Upper lobe of right lung (tissue), 1 donor: ENCODE measurements at regions not wholly inside any gene's neighbourhood (a gene's known extent, or its start where the extent isn't known, plus 50 kb on each side); places are given as distances from the start of the nearest gene placed in this dataset.

Source experiments
- ATAC-seq: fragments of 200-7000 bp; cut with Tn5 transposase; one replicate; pipeline ENCODE4 v1.9.1; 2020; ENCODE audit warnings: mild to moderate bottlenecking, moderate library complexity
- DNase-seq: peaks from one replicate; pipeline ENCODE4 v3.0.0-alpha.2; 2020
- H3K27ac ChIP-seq: fragments of 200-600 bp; one replicate; pipeline ENCODE4 v1.8.0; 2022
- H3K27me3 ChIP-seq: fragments of 200-600 bp; one replicate; pipeline ENCODE4 v1.8.0; 2022; ENCODE audit warnings: mild to moderate bottlenecking
- H3K36me3 ChIP-seq: fragments of 200-600 bp; one replicate; pipeline ENCODE4 v1.8.0; 2022
- H3K4me1 ChIP-seq: fragments of 200-600 bp; one replicate; pipeline ENCODE4 v1.8.0; 2022
- H3K4me3 ChIP-seq: fragments of 200-600 bp; one replicate; pipeline ENCODE4 v1.8.0; 2022; ENCODE audit warnings: mild to moderate bottlenecking
- H3K9me3 ChIP-seq: fragments of 200-600 bp; one replicate; pipeline ENCODE4 v1.8.0; 2022
- intact Hi-C: fragments of 100-400 bp; cut with DNase I; formaldehyde crosslinking; loops from one replicate; pipeline ENCODE4 v1.11.0; 2022
- TF ChIP-seq, protein P1 (sequence below): fragments of 200-600 bp; IDR thresholded peaks from one replicate; pipeline ENCODE4 v1.8.0; 2022; ENCODE audit warnings: antibody characterized with exemption
- donor health status: DM: no; HTN: yes; CAD: no; lungs with severe emphysema.

DNA sequence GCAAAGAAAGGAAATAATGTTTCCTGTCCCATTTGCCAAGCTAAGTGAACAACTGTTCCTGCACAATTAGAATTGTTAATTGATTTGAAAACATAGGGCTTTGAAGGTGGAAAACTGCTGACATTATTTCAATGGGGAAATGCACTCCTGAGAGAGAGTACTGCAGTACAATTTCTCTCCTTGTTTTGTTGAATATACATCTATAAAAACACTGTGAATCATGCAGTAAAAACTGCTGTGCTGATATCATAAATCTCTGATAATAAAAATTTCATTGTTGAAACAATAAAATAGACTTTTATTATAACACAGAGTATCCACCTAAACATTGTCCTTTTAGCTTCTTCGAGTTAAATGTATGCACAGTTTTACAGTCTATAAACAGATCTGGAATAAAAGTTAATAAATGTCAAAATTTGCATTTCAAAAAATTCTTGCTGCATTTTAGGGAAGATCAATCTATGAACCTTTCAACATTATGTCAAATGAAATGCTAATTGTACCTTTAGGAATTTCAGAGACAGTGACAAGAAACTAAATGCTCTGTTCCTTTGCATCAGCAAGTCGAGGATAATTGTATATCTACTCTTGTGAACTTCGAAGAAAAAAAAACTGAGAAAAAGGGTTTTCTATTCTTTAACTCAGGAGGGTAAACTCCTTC is 328.2 kb upstream of the DACH1 start:
- ATAC-seq, result no peak
- intact Hi-C loops, result no loop called here

DNA sequence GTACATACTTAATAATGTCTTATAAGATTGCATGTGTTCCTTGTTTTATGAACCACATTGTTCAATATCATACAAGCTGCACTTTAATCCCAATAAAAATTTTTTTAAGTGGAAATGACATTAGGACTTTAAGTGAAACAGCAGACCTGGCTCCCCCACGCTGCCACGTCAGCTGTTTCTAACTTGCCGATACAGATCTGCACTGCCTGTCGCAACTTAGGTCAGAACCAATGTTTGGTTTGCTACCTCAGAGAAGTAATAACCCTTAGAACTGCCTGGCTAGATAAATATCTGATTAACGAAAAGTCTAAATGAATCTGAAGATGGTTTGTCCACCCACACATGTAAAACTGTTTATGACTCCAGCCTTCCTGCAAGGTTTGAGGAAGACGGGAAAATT is 327.5 kb upstream of the DACH1 start:
- no peak for ATAC-seq
- intact Hi-C loops, result no loop called here
- DNase-seq, result no peak

More for the DNA sequence above, 328.2 kb upstream of the DACH1 start:
- TF ChIP-seq, protein P1, sequence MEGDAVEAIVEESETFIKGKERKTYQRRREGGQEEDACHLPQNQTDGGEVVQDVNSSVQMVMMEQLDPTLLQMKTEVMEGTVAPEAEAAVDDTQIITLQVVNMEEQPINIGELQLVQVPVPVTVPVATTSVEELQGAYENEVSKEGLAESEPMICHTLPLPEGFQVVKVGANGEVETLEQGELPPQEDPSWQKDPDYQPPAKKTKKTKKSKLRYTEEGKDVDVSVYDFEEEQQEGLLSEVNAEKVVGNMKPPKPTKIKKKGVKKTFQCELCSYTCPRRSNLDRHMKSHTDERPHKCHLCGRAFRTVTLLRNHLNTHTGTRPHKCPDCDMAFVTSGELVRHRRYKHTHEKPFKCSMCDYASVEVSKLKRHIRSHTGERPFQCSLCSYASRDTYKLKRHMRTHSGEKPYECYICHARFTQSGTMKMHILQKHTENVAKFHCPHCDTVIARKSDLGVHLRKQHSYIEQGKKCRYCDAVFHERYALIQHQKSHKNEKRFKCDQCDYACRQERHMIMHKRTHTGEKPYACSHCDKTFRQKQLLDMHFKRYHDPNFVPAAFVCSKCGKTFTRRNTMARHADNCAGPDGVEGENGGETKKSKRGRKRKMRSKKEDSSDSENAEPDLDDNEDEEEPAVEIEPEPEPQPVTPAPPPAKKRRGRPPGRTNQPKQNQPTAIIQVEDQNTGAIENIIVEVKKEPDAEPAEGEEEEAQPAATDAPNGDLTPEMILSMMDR, result no peak
- H3K4me3 ChIP-seq, result no peak overlapping the region
- H3K4me1 ChIP-seq, result no peaks in the 10 kb centered on the region
- no peaks in the 10 kb centered on the region for H3K9me3 ChIP-seq
- no peak for DNase-seq
- no peaks in the 10 kb centered on the region for H3K27me3 ChIP-seq
- H3K27ac ChIP-seq, result no peak overlapping the region
- H3K36me3 ChIP-seq, result no peaks in the 10 kb centered on the region

GRCh38 chr13:72186730-72187422 is 319.9 kb upstream of the DACH1 start:
- no peak for DNase-seq
- Histone ChIP-seq H3K4me1 (no peaks in the 10 kb centered on the region), H3K27ac (no peak overlapping the region), H3K27me3 (no peaks in the 10 kb centered on the region), H3K36me3 (no peaks in the 10 kb centered on the region), H3K9me3 (no peaks in the 10 kb centered on the region), H3K4me3 (no peak overlapping the region)
- TF ChIP-seq, protein P1, result no peak
- no peak for ATAC-seq
- intact Hi-C loops, result no loop called here

More for the DNA sequence above, 327.5 kb upstream of the DACH1 start:
- H3K4me3 ChIP-seq, result no peak overlapping the region
- no peaks in the 10 kb centered on the region for H3K9me3 ChIP-seq
- TF ChIP-seq, protein P1, result no peak
- no peaks in the 10 kb centered on the region for H3K27me3 ChIP-seq
- no peaks in the 10 kb centered on the region for H3K4me1 ChIP-seq
- no peaks in the 10 kb centered on the region for H3K36me3 ChIP-seq
- no peak overlapping the region for H3K27ac ChIP-seq

GRCh38 chr13:72185776-72186175 is 318.8 kb upstream of the DACH1 start:
- TF ChIP-seq, protein P1, result no peak
- Histone ChIP-seq H3K9me3 (no peaks in the 10 kb centered on the region), H3K27me3 (no peaks in the 10 kb centered on the region), H3K36me3 (no peaks in the 10 kb centered on the region), H3K4me3 (no peak overlapping the region), H3K27ac (no peak overlapping the region), H3K4me1 (no peaks in the 10 kb centered on the region)
- no peak for DNase-seq
- intact Hi-C loops, result no loop called here
- no peak for ATAC-seq

DNA sequence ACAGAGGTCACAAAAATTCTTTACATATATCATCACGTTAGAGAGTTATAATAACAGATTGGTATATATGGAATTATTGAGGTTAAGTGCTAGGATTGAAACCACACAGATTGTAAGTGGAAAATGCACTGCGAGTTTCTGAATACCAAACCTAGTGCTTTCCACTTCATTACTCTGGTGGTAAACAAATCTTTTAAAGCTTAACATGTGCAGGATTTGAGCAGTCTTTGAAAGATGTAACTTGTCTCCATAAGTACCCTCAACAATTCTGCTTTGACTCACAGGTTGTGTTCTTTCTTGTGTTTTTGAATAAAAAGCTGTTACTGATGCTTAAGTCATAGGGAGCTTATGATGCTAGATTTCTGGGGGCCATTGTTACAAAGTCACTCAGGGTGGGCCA is 314.7 kb upstream of the DACH1 start:
- Histone ChIP-seq H3K9me3 (no peaks in the 10 kb centered on the region), H3K4me3 (no peak overlapping the region), H3K27me3 (no peaks in the 10 kb centered on the region), H3K27ac (no peak overlapping the region), H3K4me1 (no peaks in the 10 kb centered on the region), H3K36me3 (no peaks in the 10 kb centered on the region)
- no peak for ATAC-seq
- intact Hi-C loops, result no loop called here
- TF ChIP-seq, protein P1, result no peak
- DNase-seq, result no peak
